ENCODE measurements at regions not wholly inside any gene's neighbourhood (a gene's known extent, or its start where the extent isn't known, plus 50 kb on each side); places are given as distances from the start of the nearest gene placed in this dataset.

GRCh38 chr5:99949361-99949760 lies 585.8 kb upstream of the FAM174A start:
- Mint-ChIP-seq H3K27ac (no peak overlapping the region), H3K27me3 (ENCODE audit: low read depth in 3 of 3) (peaks cover 0 to 1% (median 0%) of the 10 kb centered on the region in 3 donors), H3K9me3 (peaks cover 0 to 14% (median 0%) of the 10 kb centered on the region in 7 donors), H3K4me1 (no peaks in the 10 kb centered on the region), H3K4me3 (no peak overlapping the region), H3K36me3 (no peaks in the 10 kb centered on the region)
- 91% methylated on average over 5 of the region's 5 CpGs for WGBS (ENCODE audit: insufficient coverage)
- Histone ChIP-seq H3K9ac (ENCODE audit: insufficient read depth, low read length, poor library complexity, severe bottlenecking) (no peak overlapping the region), H3K79me2 (ENCODE audit: insufficient read depth, low read length) (no peaks in the 10 kb centered on the region), H3K4me2 (replicated peaks; ENCODE audit: extremely low read depth, low read length, poor library complexity, severe bottlenecking) (no peak overlapping the region), H4K20me1 (ENCODE audit: insufficient read depth, low read length) (no peaks in the 10 kb centered on the region), H3K27ac (ENCODE audit: low read depth in 1 of 2, low read length in 2 of 2) (no peak overlapping the region), H2AFZ (ENCODE audit: insufficient read depth, low read depth, low read length, poor library complexity, severe bottlenecking) (no peak overlapping the region), H3K27me3 (ENCODE audit: control insufficient read depth in 2 of 2, insufficient read depth in 2 of 2, low read length in 2 of 2) (no peaks in the 10 kb centered on the region), H3K36me3 (replicated peaks in 1 of 2; ENCODE audit: control insufficient read depth in 1 of 2, insufficient read depth in 2 of 2, low read length in 2 of 2) (no peaks in the 10 kb centered on the region), H3K4me3 (replicated peaks in 1 of 3; ENCODE audit: low read depth in 2 of 3, low read length in 3 of 3) (no peak overlapping the region), H3K9me3 (replicated peaks in 1 of 2; ENCODE audit: control insufficient read depth in 1 of 2, insufficient read depth in 1 of 2, low read length in 2 of 2) (peaks cover 0 to 5% of the 10 kb centered on the region in 2 donors), H3K4me1 (ENCODE audit: control insufficient read depth in 1 of 2, insufficient read depth in 2 of 2, low read length in 2 of 2) (no peaks in the 10 kb centered on the region)
- intact Hi-C loops (cut with micrococcal nuclease) = no loop called here
- no peak for TF ChIP-seq CTCF (IDR thresholded peaks at IDR 0.05)
- no peak for DNase-seq

- Histone ChIP-seq H3K9ac (ENCODE audit: insufficient read depth, low read length, poor library complexity, severe bottlenecking) (no peak overlapping the region), H2AFZ (ENCODE audit: insufficient read depth, low read depth, low read length, poor library complexity, severe bottlenecking) (no peak overlapping the region), H3K27ac (ENCODE audit: low read depth in 1 of 2, low read length in 2 of 2) (no peak overlapping the region), H3K4me3 (replicated peaks in 1 of 3; ENCODE audit: low read depth in 2 of 3, low read length in 3 of 3) (no peak overlapping the region), H3K4me1 (ENCODE audit: control insufficient read depth in 1 of 2, insufficient read depth in 2 of 2, low read length in 2 of 2) (no peaks in the 10 kb centered on the region), H3K79me2 (ENCODE audit: insufficient read depth, low read length) (no peaks in the 10 kb centered on the region), H4K20me1 (ENCODE audit: insufficient read depth, low read length) (no peaks in the 10 kb centered on the region), H3K27me3 (ENCODE audit: control insufficient read depth in 2 of 2, insufficient read depth in 2 of 2, low read length in 2 of 2) (no peaks in the 10 kb centered on the region), H3K36me3 (replicated peaks in 1 of 2; ENCODE audit: control insufficient read depth in 1 of 2, insufficient read depth in 2 of 2, low read length in 2 of 2) (no peaks in the 10 kb centered on the region), H3K9me3 (replicated peaks in 1 of 2; ENCODE audit: control insufficient read depth in 1 of 2, insufficient read depth in 1 of 2, low read length in 2 of 2) (peaks cover 0 to 5% of the 10 kb centered on the region in 2 donors), H3K4me2 (replicated peaks; ENCODE audit: extremely low read depth, low read length, poor library complexity, severe bottlenecking) (no peak overlapping the region)
- TF ChIP-seq CTCF (IDR thresholded peaks at IDR 0.05) = no peak
- Mint-ChIP-seq H3K36me3 (no peaks in the 10 kb centered on the region), H3K27me3 (ENCODE audit: low read depth in 3 of 3) (peaks cover 0 to 1% (median 1%) of the 10 kb centered on the region in 3 donors), H3K9me3 (peaks cover 0 to 14% (median 0%) of the 10 kb centered on the region in 7 donors), H3K27ac (no peak overlapping the region), H3K4me1 (no peaks in the 10 kb centered on the region), H3K4me3 (no peak overlapping the region)
- DNase-seq = no peak
- WGBS (ENCODE audit: insufficient coverage) = 100% methylated on average over 1 of the region's 2 CpGs
- intact Hi-C loops (cut with micrococcal nuclease) = no loop called here
These were observed 586.3 kb upstream of the FAM174A start for GRCh38 chr5:99948850-99949249.
